SU-DHL-6 (cell line): ENCODE measurements at regions not wholly inside any gene's neighbourhood (a gene's known extent, or its start where the extent isn't known, plus 50 kb on each side); places are given as distances from the start of the nearest gene placed in this dataset.

Source experiments
- H2AFZ ChIP-seq: fragments of 200-600 bp; sonication (generic); 2 replicates; pipeline ENCODE4 v1.6.1; 2014; ENCODE audit warnings: low read depth, mild to moderate bottlenecking, moderate library complexity, mixed read lengths, antibody characterized with exemption, low read length; ENCODE audit not compliant: severe bottlenecking
- H3F3A ChIP-seq: fragments of 200-600 bp; shearing (Covaris generic); 2 replicates; pipeline ENCODE4 v1.6.0; 2016; ENCODE audit warnings: antibody characterized with exemption, mild to moderate bottlenecking; ENCODE audit not compliant: insufficient read depth
- H3K27ac ChIP-seq: fragments of 200-600 bp; sonication (generic); 2 replicates; pipeline ENCODE4 v1.5.1; 2016; ENCODE audit warnings: low read depth, mild to moderate bottlenecking, low read length, moderate library complexity, mixed read lengths
- H3K27me3 ChIP-seq: fragments of 200-600 bp; sonication (generic), shearing (Covaris generic); 2 replicates; pipeline ENCODE4 v1.6.0; 2014; ENCODE audit warnings: mild to moderate bottlenecking, low read length
- H3K36me3 ChIP-seq: fragments of 200-600 bp; sonication (generic); 2 replicates; pipeline ENCODE4 v1.6.1; 2014; ENCODE audit warnings: mild to moderate bottlenecking, low read length, mixed read lengths
- H3K4me2 ChIP-seq: fragments of 300-600, 200-600 bp; shearing (Covaris generic), sonication (generic); 2 replicates; pipeline ENCODE4 v1.6.0; 2014; ENCODE audit warnings: low read length, low read depth, mild to moderate bottlenecking; ENCODE audit not compliant: poor library complexity, severe bottlenecking
- H3K4me3 ChIP-seq: fragments of 200-600 bp; sonication (generic); 2 replicates; pipeline ENCODE4 v1.5.1; 2014; ENCODE audit warnings: antibody characterized with exemption, low read length, mild to moderate bottlenecking, mixed read lengths; ENCODE audit not compliant: insufficient read depth, poor library complexity, severe bottlenecking
- H3K79me2 ChIP-seq: fragments of 200-600 bp; sonication (generic); 2 replicates; pipeline ENCODE4 v1.6.1; 2014; ENCODE audit warnings: mild to moderate bottlenecking, low read length, moderate library complexity; ENCODE audit not compliant: insufficient read depth
- H3K9ac ChIP-seq: fragments of 200-600 bp; sonication (generic); 2 replicates; pipeline ENCODE4 v1.7.0; 2014; ENCODE audit warnings: mild to moderate bottlenecking, low read length
- H3K9me2 ChIP-seq: fragments of 200-600 bp; sonication (generic); replicated peaks from 2 replicates; pipeline ENCODE4 v1.6.1; 2014; ENCODE audit warnings: low read length; ENCODE audit not compliant: insufficient read depth
- H3K9me3 ChIP-seq: fragments of 200-600 bp; sonication (generic); 2 replicates; pipeline ENCODE4 v1.6.1; 2014; ENCODE audit warnings: low read length, mixed read lengths; ENCODE audit not compliant: insufficient read depth
- H4K20me1 ChIP-seq: fragments of 200-600 bp; sonication (generic); 2 replicates; pipeline ENCODE4 v1.6.1; 2014; ENCODE audit warnings: low read depth, mild to moderate bottlenecking, antibody characterized with exemption, low read length, moderate library complexity, mixed read lengths
- CTCF ChIP-seq: fragments of 200-600 bp; sonication (generic); IDR thresholded peaks from one replicate; pipeline ENCODE4 v1.5.1; 2017; ENCODE audit warnings: antibody characterized with exemption, mild to moderate bottlenecking, low read length, moderate library complexity; ENCODE audit not compliant: insufficient read depth, poor library complexity, severe bottlenecking
- EZH2phosphoT487 ChIP-seq: fragments of 200-600 bp; sonication (generic), shearing (Covaris generic); conservative IDR thresholded peaks from 2 replicates; pipeline ENCODE4 v1.6.1; 2018; ENCODE audit warnings: mild to moderate bottlenecking, antibody characterized with exemption, low read length, moderate library complexity, mixed read lengths

GRCh38 chr5:74199436-74200210 lies 440.9 kb downstream of the ENC1 start:
- Histone ChIP-seq H3K27ac (no peak overlapping the region), H3K9ac (no peak overlapping the region), H3K4me2 (no peak overlapping the region), H3K79me2 (no peaks in the 10 kb centered on the region), H4K20me1 (no peaks in the 10 kb centered on the region), H3K9me2 (no peaks in the 10 kb centered on the region), H2AFZ (no peak overlapping the region), H3K4me3 (no peak overlapping the region), H3F3A (no peaks in the 10 kb centered on the region), H3K36me3 (no peaks in the 10 kb centered on the region), H3K27me3 (no peaks in the 10 kb centered on the region), H3K9me3 (no peaks in the 10 kb centered on the region)
- TF ChIP-seq EZH2phosphoT487: no peak
- no peak for TF ChIP-seq CTCF

DNA sequence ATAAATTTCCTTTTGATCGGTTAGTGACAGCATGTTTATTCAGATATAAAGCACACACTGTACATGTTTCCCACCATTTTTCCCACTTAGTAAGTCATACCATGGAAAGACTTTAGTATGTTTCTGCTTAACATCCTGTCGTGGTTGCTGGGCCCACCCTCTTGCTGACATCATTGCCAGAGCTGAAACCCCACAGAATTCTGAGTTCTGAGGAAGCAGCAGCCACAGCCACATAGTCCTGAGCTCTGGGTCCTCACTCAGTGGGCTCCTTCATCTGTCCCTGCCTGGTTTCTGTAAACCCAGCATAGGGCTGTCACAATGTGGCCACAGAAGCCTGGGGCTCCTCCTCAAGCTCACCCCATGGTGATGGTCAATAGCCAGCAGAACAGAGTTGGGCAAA lies 441.5 kb downstream of the ENC1 start:
- Histone ChIP-seq H3K79me2 (no peaks in the 10 kb centered on the region), H2AFZ (no peak overlapping the region), H3K9ac (no peak overlapping the region), H3K4me3 (no peak overlapping the region), H3K9me3 (no peaks in the 10 kb centered on the region), H3K27ac (no peak overlapping the region), H3K4me2 (no peak overlapping the region), H3F3A (no peaks in the 10 kb centered on the region), H3K9me2 (no peaks in the 10 kb centered on the region), H3K36me3 (no peaks in the 10 kb centered on the region), H4K20me1 (no peaks in the 10 kb centered on the region), H3K27me3 (no peaks in the 10 kb centered on the region)
- TF ChIP-seq CTCF (no peak), EZH2phosphoT487 (no peak)

GRCh38 chr5:74198156-74198555 lies 442.4 kb downstream of the ENC1 start:
- H3K9ac ChIP-seq: no peak overlapping the region

More at GRCh38 chr5:74198156-74198555, 442.4 kb downstream of the ENC1 start:
- Histone ChIP-seq H3F3A (no peaks in the 10 kb centered on the region), H3K9me3 (no peaks in the 10 kb centered on the region), H3K4me2 (no peak overlapping the region), H3K27me3 (no peaks in the 10 kb centered on the region), H4K20me1 (no peaks in the 10 kb centered on the region), H3K9me2 (no peaks in the 10 kb centered on the region), H3K36me3 (no peaks in the 10 kb centered on the region), H3K79me2 (no peaks in the 10 kb centered on the region), H3K27ac (no peak overlapping the region), H2AFZ (no peak overlapping the region), H3K4me3 (no peak overlapping the region)
- TF ChIP-seq EZH2phosphoT487: no peak
- no peak for TF ChIP-seq CTCF
